ENCODE measurements at regions not wholly inside any gene's neighbourhood (a gene's known extent, or its start where the extent isn't known, plus 50 kb on each side); places are given as distances from the start of the nearest gene placed in this dataset.

DNA sequence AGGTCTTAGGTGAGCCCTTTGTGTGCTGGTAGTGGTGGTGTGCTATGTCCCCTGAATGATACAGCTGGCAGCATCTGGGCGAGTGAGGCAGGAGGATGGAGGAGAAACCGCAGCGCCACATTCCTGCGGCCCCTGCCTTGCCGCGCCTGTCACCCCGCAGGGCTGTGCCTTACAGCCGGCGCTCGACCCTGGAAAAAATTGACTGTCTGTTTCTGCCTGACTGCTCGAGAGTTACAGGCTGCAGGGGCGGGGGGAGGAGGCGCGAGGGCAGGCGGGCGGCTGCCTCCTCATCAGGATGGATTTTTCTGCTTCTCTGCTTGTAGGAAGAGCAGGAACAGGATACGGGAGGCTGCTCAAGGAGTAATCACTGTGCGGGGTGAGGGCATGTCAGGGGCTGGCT is 443.4 kb downstream of the MIAT start:
- TF ChIP-seq POLR2A (IDR thresholded peaks at IDR 0.05) (no peak), POLR2AphosphoS5 (IDR thresholded peaks at IDR 0.05) (no peak)
- TF ChIP-seq, protein P1, sequence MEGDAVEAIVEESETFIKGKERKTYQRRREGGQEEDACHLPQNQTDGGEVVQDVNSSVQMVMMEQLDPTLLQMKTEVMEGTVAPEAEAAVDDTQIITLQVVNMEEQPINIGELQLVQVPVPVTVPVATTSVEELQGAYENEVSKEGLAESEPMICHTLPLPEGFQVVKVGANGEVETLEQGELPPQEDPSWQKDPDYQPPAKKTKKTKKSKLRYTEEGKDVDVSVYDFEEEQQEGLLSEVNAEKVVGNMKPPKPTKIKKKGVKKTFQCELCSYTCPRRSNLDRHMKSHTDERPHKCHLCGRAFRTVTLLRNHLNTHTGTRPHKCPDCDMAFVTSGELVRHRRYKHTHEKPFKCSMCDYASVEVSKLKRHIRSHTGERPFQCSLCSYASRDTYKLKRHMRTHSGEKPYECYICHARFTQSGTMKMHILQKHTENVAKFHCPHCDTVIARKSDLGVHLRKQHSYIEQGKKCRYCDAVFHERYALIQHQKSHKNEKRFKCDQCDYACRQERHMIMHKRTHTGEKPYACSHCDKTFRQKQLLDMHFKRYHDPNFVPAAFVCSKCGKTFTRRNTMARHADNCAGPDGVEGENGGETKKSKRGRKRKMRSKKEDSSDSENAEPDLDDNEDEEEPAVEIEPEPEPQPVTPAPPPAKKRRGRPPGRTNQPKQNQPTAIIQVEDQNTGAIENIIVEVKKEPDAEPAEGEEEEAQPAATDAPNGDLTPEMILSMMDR (IDR thresholded peaks at IDR 0.05): no peak

Measured in suprapubic skin (tissue), 4 donors.